KMS-11 (cell line): ENCODE measurements at regions not wholly inside any gene's neighbourhood (a gene's known extent, or its start where the extent isn't known, plus 50 kb on each side); places are given as distances from the start of the nearest gene placed in this dataset.

Experiments used
- H2AFZ ChIP-seq: fragments of 200-600 bp; sonication (generic); 2 replicates; pipeline ENCODE4 v1.6.1; 2016; ENCODE audit warnings: antibody characterized with exemption, mixed run types, low read depth
- H3K27ac ChIP-seq: fragments of 200-600 bp; sonication (generic); 2 replicates; pipeline ENCODE4 v1.6.1; 2016; ENCODE audit warnings: mild to moderate bottlenecking, mixed run types
- H3K27me3 ChIP-seq: fragments of 200-600 bp; sonication (generic); 2 replicates; pipeline ENCODE4 v1.6.1; 2017; ENCODE audit warnings: mild to moderate bottlenecking, low read depth, mixed run types, moderate library complexity; ENCODE audit not compliant: insufficient read depth
- H3K36me3 ChIP-seq: fragments of 200-600 bp; sonication (generic); 2 replicates; pipeline ENCODE4 v1.6.1; 2017; ENCODE audit warnings: mild to moderate bottlenecking, mixed run types; ENCODE audit not compliant: insufficient read depth
- H3K4me1 ChIP-seq: fragments of 200-600 bp; sonication (generic); 2 replicates; pipeline ENCODE4 v1.6.1; 2016; ENCODE audit warnings: mild to moderate bottlenecking, low read depth, mixed run types; ENCODE audit not compliant: poor library complexity, severe bottlenecking
- H3K4me2 ChIP-seq: fragments of 200-600 bp; sonication (generic); 2 replicates; pipeline ENCODE4 v1.7.0; 2016; ENCODE audit warnings: mild to moderate bottlenecking, mixed run types
- H3K4me3 ChIP-seq: fragments of 200-600 bp; sonication (generic); IDR thresholded peaks from 2 replicates; pipeline ENCODE4 v1.6.1; 2017; ENCODE audit warnings: low read depth, low read length, mixed read lengths; ENCODE audit not compliant: insufficient read depth
- H3K79me2 ChIP-seq: fragments of 200-600 bp; sonication (generic); 2 replicates; pipeline ENCODE4 v1.6.1; 2016; ENCODE audit warnings: low read depth, mixed run types; ENCODE audit not compliant: insufficient read depth
- H3K9ac ChIP-seq: fragments of 200-600 bp; sonication (generic); 2 replicates; pipeline ENCODE4 v1.6.1; 2016; ENCODE audit warnings: mild to moderate bottlenecking, mixed run types
- H4K20me1 ChIP-seq: fragments of 200-600 bp; sonication (generic); 2 replicates; pipeline ENCODE4 v1.6.1; 2016; ENCODE audit warnings: mild to moderate bottlenecking, mixed run types; ENCODE audit not compliant: insufficient read depth
- TF ChIP-seq, protein P1 (sequence below): fragments of 200-600 bp; sonication (generic); conservative IDR thresholded peaks from 2 replicates; pipeline ENCODE4 v1.6.1; 2017; ENCODE audit warnings: low read depth, mild to moderate bottlenecking, antibody characterized with exemption, low read length, moderate library complexity, mixed read lengths

GRCh38 chr12:67592228-67593011 is 56.1 kb upstream of the DYRK2 start:
- Histone ChIP-seq H3K4me1 (peaks cover 34% of the 10 kb centered on the region), H3K27me3 (no peaks in the 10 kb centered on the region), H3K79me2 (no peaks in the 10 kb centered on the region), H3K27ac (peak overlapping the region; percentile 19), H4K20me1 (no peaks in the 10 kb centered on the region), H3K4me3 (no peak overlapping the region), H3K4me2 (peak overlapping the region; percentile 79), H3K9ac (peak overlapping the region; percentile 14; the same call in 1 of the 2 replicates), H3K36me3 (no peaks in the 10 kb centered on the region), H2AFZ (peak overlapping the region; percentile 53)
- TF ChIP-seq, protein P1, sequence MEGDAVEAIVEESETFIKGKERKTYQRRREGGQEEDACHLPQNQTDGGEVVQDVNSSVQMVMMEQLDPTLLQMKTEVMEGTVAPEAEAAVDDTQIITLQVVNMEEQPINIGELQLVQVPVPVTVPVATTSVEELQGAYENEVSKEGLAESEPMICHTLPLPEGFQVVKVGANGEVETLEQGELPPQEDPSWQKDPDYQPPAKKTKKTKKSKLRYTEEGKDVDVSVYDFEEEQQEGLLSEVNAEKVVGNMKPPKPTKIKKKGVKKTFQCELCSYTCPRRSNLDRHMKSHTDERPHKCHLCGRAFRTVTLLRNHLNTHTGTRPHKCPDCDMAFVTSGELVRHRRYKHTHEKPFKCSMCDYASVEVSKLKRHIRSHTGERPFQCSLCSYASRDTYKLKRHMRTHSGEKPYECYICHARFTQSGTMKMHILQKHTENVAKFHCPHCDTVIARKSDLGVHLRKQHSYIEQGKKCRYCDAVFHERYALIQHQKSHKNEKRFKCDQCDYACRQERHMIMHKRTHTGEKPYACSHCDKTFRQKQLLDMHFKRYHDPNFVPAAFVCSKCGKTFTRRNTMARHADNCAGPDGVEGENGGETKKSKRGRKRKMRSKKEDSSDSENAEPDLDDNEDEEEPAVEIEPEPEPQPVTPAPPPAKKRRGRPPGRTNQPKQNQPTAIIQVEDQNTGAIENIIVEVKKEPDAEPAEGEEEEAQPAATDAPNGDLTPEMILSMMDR = no peak

DNA sequence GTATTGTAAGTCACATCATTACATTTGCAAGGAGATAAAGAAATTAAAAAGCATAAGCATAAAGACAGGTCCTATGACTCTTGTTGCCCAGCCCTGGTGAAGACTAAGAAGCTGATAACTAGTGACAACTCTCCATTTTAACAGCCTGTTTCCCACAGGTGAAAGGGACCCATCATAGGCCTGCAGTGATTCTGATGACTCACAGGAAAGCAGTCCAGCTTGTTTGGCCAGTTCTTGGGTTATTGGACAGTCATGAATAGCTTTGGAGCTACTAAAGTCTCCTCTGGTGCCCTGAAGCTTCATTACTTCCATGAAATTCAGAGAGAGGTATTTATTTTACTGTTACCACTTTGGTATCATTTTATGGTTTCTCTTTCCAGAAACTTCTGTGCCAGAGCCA is 55.5 kb upstream of the DYRK2 start:
- H3K4me1 ChIP-seq = peaks cover 34% of the 10 kb centered on the region
- H3K9ac ChIP-seq = peak overlapping the region; percentile 14; the same call in 1 of the 2 replicates
- H3K36me3 ChIP-seq = no peaks in the 10 kb centered on the region
- no peaks in the 10 kb centered on the region for H3K27me3 ChIP-seq
- no peaks in the 10 kb centered on the region for H4K20me1 ChIP-seq
- no peak overlapping the region for H3K4me3 ChIP-seq
- peak overlapping the region; percentile 19 for H3K27ac ChIP-seq
- H3K4me2 ChIP-seq = peak overlapping the region; percentile 79
- peak overlapping the region; percentile 53 for H2AFZ ChIP-seq
- TF ChIP-seq, protein P1 = no peak
- no peaks in the 10 kb centered on the region for H3K79me2 ChIP-seq

DNA sequence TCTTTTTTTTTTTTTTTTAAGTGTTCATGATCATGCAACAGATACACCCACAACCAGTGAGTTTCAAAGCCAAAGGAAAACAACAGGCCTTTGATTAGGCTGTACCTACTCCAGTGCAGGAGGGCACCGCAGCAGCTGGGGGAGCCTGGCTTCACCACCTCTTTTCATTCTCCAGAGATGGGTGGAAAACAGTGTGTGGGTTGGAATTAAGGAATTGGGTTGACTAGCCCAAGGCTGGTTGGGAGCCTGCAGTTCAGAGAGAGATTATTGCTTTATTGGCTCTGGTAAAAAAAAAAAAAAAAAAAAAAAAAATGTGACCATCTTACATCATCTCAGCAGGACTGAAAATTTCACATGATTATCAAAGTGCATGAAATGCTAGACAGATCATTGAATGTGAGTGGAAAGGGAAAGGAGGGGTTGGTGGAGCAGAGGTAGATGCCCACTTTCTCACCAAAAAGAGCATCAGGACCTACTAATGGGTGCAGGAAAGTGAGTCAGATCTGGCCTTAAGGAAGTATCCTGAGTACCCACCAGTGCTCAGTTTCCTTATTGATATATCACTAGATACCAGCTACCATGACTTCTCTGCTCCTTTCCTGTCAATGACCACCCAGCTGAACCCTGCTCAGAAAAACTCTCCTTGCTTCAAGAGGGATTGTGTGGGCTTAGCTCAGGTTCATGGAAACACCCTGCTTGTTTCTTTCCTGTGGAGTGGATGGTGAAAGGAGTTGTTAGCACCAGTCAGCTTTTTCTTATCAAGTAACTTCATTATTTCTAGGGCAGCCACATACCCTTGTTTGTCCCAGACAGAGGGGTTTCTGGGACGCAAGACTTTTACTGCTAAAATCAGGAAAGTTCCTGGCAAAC is 54.8 kb upstream of the DYRK2 start:
- H4K20me1 ChIP-seq = no peaks in the 10 kb centered on the region

GRCh38 chr12:67594888-67595287 is 53.7 kb upstream of the DYRK2 start:
- no peak overlapping the region for H3K4me2 ChIP-seq
- H3K27ac ChIP-seq = no peak overlapping the region
- TF ChIP-seq, protein P1 = no peak

More for the DNA sequence above, 54.8 kb upstream of the DYRK2 start:
- Histone ChIP-seq H3K36me3 (no peaks in the 10 kb centered on the region), H3K4me2 (peak overlapping the region; percentile 79; the same call in 1 of the 2 replicates), H3K4me1 (peaks cover 34% of the 10 kb centered on the region), H3K27ac (no peak overlapping the region), H3K27me3 (no peaks in the 10 kb centered on the region), H3K79me2 (no peaks in the 10 kb centered on the region), H2AFZ (peak overlapping the region; percentile 53), H3K9ac (no peak overlapping the region), H3K4me3 (no peak overlapping the region)
- TF ChIP-seq, protein P1 = no peak

More at GRCh38 chr12:67594888-67595287, 53.7 kb upstream of the DYRK2 start:
- no peak overlapping the region for H3K9ac ChIP-seq
- no peaks in the 10 kb centered on the region for H3K79me2 ChIP-seq
- H3K4me3 ChIP-seq = no peak overlapping the region
- no peak overlapping the region for H2AFZ ChIP-seq
- H3K27me3 ChIP-seq = no peaks in the 10 kb centered on the region
- no peaks in the 10 kb centered on the region for H3K36me3 ChIP-seq
- no peaks in the 10 kb centered on the region for H4K20me1 ChIP-seq
- H3K4me1 ChIP-seq = peaks cover 41% of the 10 kb centered on the region
